HepG2 (cell line): ENCODE measurements at regions not wholly inside any gene's neighbourhood (a gene's known extent, or its start where the extent isn't known, plus 50 kb on each side); places are given as distances from the start of the nearest gene placed in this dataset.

ENCODE experiments used
- ATAC-seq: fragments of 200-7000 bp; cut with Tn5 transposase; 3 replicates; pipeline ENCODE4 v1.9.1; 2020; ENCODE audit warnings: mild to moderate bottlenecking, moderate library complexity
- BruUV-seq: library from RNA; stranded (reverse); fragments of 400-500 nt; replicated peaks from 2 replicates; lab custom pipeline; 2021; lab: Mats Ljungman, UMichigan
- CTCF ChIA-PET: fragments of 300-600 bp; formaldehyde crosslinking; extraction: SDS; loops from one replicate; lab custom pipeline; 2021; ENCODE audit warnings: low total read pairs, inconsistent platforms, low intra/inter-chr PET ratio; lab: Yijun Ruan, JAX
- POLR2A ChIA-PET: fragments of 350-600 bp; sonication (Branson Sonifier 250); formaldehyde crosslinking; loops from one replicate; lab custom pipeline; 2020; ENCODE audit warnings: antibody characterized with exemption, inconsistent platforms; lab: Yijun Ruan, JAX
- DNase-seq: peaks from one replicate; pipeline ENCODE4 v3.0.0-alpha.2; 2015; ENCODE audit warnings: low spot score
- FAIRE-seq: peaks from 3 replicates; lab custom pipeline; 2011; peaks lifted over from hg19 to GRCh38; lab: Jason Lieb, UNC
- H2AFZ ChIP-seq: one replicate; pipeline ENCODE4 v1.6.1; 2011; ENCODE audit warnings: low read length, inconsistent platforms
- H3K27ac ChIP-seq: fragments of 300-600 bp; 3 replicates; pipeline ENCODE4 v1.8.0; 2011; ENCODE audit warnings: mixed run types, mild to moderate bottlenecking, mixed read lengths, low read length, inconsistent platforms; ENCODE audit not compliant: insufficient read depth; ENCODE audit errors: extremely low read length
- H3K27me3 ChIP-seq, 2 experiments: fragments of 200-600 bp in 1 of 2; 2 replicates in 1 of 2; 3 replicates in 1 of 2; pipeline versions ENCODE4 v1.6.0 to v1.8.0; 2011; ENCODE audit warnings: low read length in 2 of 2, mild to moderate bottlenecking in 2 of 2, moderate library complexity in 2 of 2, inconsistent platforms in 1 of 2; ENCODE audit not compliant: insufficient read depth in 2 of 2, control insufficient read depth in 1 of 2
- H3K36me3 ChIP-seq, 2 experiments: fragments of 200-600 bp in 1 of 2; replicated peaks in 1 of 2; 2 replicates in 1 of 2; 3 replicates in 1 of 2; pipeline versions ENCODE4 v1.5.1 to v1.8.0; 2011; ENCODE audit warnings: low read length in 2 of 2, inconsistent platforms in 1 of 2; ENCODE audit not compliant: insufficient read depth in 2 of 2, control insufficient read depth in 1 of 2
- H3K4me1 ChIP-seq: 2 replicates; pipeline ENCODE4 v1.5.1; 2012; ENCODE audit warnings: low read length, inconsistent platforms; ENCODE audit not compliant: insufficient read depth
- H3K4me2 ChIP-seq: 2 replicates; pipeline ENCODE4 v1.6.0; 2011; ENCODE audit warnings: low read depth, low read length, inconsistent platforms
- H3K4me3 ChIP-seq, 3 experiments: fragments of 200-600 bp in 1 of 3; sonication (generic), shearing (Covaris generic) in 1 of 3; replicated peaks in 1 of 3; 2 replicates each; pipeline ENCODE4 v1.5.1; 2011 to 2016; ENCODE audit warnings: low read length in 3 of 3, inconsistent platforms in 2 of 3, low read depth in 2 of 3, mild to moderate bottlenecking in 2 of 3, control low read depth in 1 of 3, mixed read lengths in 1 of 3; ENCODE audit not compliant: insufficient read depth in 1 of 3
- H3K79me2 ChIP-seq: one replicate; pipeline ENCODE4 v1.6.1; 2011; ENCODE audit warnings: low read length, inconsistent platforms; ENCODE audit not compliant: insufficient read depth
- H3K9ac ChIP-seq: 2 replicates; pipeline ENCODE4 v1.6.0; 2011; ENCODE audit warnings: mild to moderate bottlenecking, low read depth, low read length, inconsistent platforms; ENCODE audit not compliant: insufficient read depth
- H3K9me3 ChIP-seq: 2 replicates; pipeline ENCODE4 v1.5.1; 2012; ENCODE audit warnings: mild to moderate bottlenecking, low read length
- H4K20me1 ChIP-seq: 2 replicates; pipeline ENCODE4 v1.6.0; 2011; ENCODE audit warnings: inconsistent platforms, mild to moderate bottlenecking, low read length, moderate library complexity; ENCODE audit not compliant: insufficient read depth
- NR2F1 ChIP-seq, 2 experiments: fragments of 450-650 bp in 1 of 2; formaldehyde crosslinking in 1 of 2; IDR thresholded peaks; 2 replicates each; pipeline versions ENCODE4 v1.5.0 to v1.6.1; 2016 to 2020; ENCODE audit warnings: mild to moderate bottlenecking in 1 of 2, missing compliant biosample characterization in 1 of 2, missing genetic modification reagents in 1 of 2, moderate library complexity in 1 of 2
- ONECUT2 ChIP-seq: sonication (generic); formaldehyde crosslinking; IDR thresholded peaks from 2 replicates; pipeline ENCODE4 v1.4.0; 2020; ENCODE audit warnings: missing genetic modification reagents
- ZNF256 ChIP-seq: sonication (generic); formaldehyde crosslinking; conservative IDR thresholded peaks from 2 replicates; pipeline ENCODE4 v1.4.0; 2020; ENCODE audit warnings: missing genetic modification reagents
- WGBS: methylation state at CpG from one replicate; pipeline ENCODE4 v1.1.6; 2017; ENCODE audit warnings: low lambda C conversion rate; 5-methylcytosine and 5-hydroxymethylcytosine counted together
- in situ Hi-C: cut with HindIII; loops from 2 replicates; pipeline ENCODE4 v1.10.0; 2017; ENCODE audit warnings: low pct_unique_long_range_greater_than_20kb; ENCODE audit not compliant: extremely low pct_ligation_motif_present
- intact Hi-C: fragments of 100-400 bp; cut with micrococcal nuclease; formaldehyde crosslinking; loops from one replicate; pipeline ENCODE4 v1.10.0; 2022; ENCODE audit not compliant: unreplicated experiment
- TF ChIP-seq, protein P1 (sequence below): sonication (generic); formaldehyde crosslinking; IDR thresholded peaks from 2 replicates; pipeline ENCODE4 v1.5.1; 2020; ENCODE audit warnings: missing genetic modification reagents, mild to moderate bottlenecking, borderline replicate concordance
- TF ChIP-seq, protein P2 (sequence below): sonication (generic); formaldehyde crosslinking; IDR thresholded peaks from 2 replicates; pipeline ENCODE4 v1.5.0; 2020; ENCODE audit warnings: mild to moderate bottlenecking, missing genetic modification reagents, borderline replicate concordance
- TF ChIP-seq, protein P3 (sequence below): sonication (generic); formaldehyde crosslinking; IDR thresholded peaks from 2 replicates; pipeline ENCODE4 v1.9.0; 2021; ENCODE audit warnings: mild to moderate bottlenecking, missing genetic modification reagents

DNA sequence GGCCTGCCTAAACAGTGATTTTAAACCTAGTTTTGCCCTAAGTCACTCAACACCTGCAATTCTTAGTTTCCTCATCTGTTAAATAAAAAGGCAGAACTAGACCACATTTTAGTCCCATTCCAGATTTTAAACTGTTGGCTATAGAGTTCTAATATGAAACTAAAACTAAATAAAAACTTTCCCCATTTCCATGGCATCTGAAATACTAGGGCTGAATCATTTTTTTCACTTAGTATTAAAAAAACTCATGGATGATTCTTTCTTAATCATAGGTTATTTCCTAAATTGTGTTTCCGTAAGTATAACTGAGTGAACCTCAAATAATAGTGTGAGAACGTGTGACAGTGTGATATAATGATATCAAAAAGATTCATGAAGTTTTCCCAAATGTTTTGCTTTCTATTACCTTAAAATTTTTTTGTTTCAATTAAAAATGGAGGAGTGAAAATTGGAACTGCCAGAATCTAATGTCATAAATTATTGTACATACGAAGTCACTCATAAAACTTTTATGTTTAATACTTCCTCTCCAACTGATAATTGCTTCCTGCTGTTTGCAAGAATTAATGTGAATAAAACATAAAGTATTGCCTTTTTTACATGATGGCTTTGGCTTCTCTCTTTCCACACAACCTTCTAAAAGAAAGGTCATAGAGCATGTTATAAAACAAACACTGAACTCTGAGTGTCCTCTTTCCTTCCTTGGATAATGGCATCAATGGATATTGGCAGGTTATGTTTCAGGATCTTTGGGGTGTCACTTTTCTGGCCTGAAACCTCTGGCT, 315.1 kb upstream of the MME start:
- no peaks in the 10 kb centered on the region for H3K9me3 ChIP-seq
- intact Hi-C loops (no loop called here), in situ Hi-C loops (loop anchor here (25.0 kb wide), 1 partner anchor 547 kb away; no protein-coding TSS in a partner anchor)
- no peak overlapping the region for H2AFZ ChIP-seq
- H3K79me2 ChIP-seq, result no peaks in the 10 kb centered on the region
- WGBS, result 10% methylated on average over 3 of the region's 3 CpGs
- no peaks in the 10 kb centered on the region for H4K20me1 ChIP-seq
- no peak overlapping the region for H3K4me2 ChIP-seq
- no peaks in the 10 kb centered on the region for H3K4me1 ChIP-seq
- BruUV-seq, result no TSS peak
- H3K27me3 ChIP-seq, result no peaks in the 10 kb centered on the region
- POLR2A ChIA-PET, result no interaction called here
- no peak overlapping the region for H3K9ac ChIP-seq
- ATAC-seq (no peak), DNase-seq (no peak), FAIRE-seq (no peak)
- CTCF ChIA-PET, result no interaction called here
- no peak overlapping the region for H3K4me3 ChIP-seq
- no peak overlapping the region for H3K27ac ChIP-seq
- H3K36me3 ChIP-seq, result no peaks in the 10 kb centered on the region
- TF ChIP-seq, protein P1, sequence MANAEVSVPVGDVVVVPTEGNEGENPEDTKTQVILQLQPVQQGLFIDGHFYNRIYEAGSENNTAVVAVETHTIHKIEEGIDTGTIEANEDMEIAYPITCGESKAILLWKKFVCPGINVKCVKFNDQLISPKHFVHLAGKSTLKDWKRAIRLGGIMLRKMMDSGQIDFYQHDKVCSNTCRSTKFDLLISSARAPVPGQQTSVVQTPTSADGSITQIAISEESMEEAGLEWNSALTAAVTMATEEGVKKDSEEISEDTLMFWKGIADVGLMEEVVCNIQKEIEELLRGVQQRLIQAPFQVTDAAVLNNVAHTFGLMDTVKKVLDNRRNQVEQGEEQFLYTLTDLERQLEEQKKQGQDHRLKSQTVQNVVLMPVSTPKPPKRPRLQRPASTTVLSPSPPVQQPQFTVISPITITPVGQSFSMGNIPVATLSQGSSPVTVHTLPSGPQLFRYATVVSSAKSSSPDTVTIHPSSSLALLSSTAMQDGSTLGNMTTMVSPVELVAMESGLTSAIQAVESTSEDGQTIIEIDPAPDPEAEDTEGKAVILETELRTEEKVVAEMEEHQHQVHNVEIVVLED (CRISPR knock-in tag), result no peak
- TF ChIP-seq, protein P2, sequence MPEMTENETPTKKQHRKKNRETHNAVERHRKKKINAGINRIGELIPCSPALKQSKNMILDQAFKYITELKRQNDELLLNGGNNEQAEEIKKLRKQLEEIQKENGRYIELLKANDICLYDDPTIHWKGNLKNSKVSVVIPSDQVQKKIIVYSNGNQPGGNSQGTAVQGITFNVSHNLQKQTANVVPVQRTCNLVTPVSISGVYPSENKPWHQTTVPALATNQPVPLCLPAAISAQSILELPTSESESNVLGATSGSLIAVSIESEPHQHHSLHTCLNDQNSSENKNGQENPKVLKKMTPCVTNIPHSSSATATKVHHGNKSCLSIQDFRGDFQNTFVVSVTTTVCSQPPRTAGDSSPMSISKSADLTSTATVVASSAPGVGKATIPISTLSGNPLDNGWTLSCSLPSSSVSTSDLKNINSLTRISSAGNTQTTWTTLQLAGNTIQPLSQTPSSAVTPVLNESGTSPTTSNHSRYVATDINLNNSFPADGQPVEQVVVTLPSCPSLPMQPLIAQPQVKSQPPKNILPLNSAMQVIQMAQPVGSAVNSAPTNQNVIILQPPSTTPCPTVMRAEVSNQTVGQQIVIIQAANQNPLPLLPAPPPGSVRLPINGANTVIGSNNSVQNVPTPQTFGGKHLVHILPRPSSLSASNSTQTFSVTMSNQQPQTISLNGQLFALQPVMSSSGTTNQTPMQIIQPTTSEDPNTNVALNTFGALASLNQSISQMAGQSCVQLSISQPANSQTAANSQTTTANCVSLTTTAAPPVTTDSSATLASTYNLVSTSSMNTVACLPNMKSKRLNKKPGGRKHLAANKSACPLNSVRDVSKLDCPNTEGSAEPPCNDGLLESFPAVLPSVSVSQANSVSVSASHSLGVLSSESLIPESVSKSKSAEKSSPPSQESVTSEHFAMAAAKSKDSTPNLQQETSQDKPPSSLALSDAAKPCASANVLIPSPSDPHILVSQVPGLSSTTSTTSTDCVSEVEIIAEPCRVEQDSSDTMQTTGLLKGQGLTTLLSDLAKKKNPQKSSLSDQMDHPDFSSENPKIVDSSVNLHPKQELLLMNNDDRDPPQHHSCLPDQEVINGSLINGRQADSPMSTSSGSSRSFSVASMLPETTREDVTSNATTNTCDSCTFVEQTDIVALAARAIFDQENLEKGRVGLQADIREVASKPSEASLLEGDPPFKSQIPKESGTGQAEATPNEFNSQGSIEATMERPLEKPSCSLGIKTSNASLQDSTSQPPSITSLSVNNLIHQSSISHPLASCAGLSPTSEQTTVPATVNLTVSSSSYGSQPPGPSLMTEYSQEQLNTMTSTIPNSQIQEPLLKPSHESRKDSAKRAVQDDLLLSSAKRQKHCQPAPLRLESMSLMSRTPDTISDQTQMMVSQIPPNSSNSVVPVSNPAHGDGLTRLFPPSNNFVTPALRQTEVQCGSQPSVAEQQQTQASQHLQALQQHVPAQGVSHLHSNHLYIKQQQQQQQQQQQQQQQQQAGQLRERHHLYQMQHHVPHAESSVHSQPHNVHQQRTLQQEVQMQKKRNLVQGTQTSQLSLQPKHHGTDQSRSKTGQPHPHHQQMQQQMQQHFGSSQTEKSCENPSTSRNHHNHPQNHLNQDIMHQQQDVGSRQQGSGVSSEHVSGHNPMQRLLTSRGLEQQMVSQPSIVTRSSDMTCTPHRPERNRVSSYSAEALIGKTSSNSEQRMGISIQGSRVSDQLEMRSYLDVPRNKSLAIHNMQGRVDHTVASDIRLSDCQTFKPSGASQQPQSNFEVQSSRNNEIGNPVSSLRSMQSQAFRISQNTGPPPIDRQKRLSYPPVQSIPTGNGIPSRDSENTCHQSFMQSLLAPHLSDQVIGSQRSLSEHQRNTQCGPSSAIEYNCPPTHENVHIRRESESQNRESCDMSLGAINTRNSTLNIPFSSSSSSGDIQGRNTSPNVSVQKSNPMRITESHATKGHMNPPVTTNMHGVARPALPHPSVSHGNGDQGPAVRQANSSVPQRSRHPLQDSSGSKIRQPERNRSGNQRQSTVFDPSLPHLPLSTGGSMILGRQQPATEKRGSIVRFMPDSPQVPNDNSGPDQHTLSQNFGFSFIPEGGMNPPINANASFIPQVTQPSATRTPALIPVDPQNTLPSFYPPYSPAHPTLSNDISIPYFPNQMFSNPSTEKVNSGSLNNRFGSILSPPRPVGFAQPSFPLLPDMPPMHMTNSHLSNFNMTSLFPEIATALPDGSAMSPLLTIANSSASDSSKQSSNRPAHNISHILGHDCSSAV (CRISPR knock-in tag), result no peak
- TF ChIP-seq ONECUT2 (CRISPR knock-in tag) (no peak), NR2F1 (CRISPR knock-in tag; IDR thresholded peaks at IDR 0.05) (no peak), ZNF256 (CRISPR knock-in tag) (no peak)
- TF ChIP-seq, protein P3, sequence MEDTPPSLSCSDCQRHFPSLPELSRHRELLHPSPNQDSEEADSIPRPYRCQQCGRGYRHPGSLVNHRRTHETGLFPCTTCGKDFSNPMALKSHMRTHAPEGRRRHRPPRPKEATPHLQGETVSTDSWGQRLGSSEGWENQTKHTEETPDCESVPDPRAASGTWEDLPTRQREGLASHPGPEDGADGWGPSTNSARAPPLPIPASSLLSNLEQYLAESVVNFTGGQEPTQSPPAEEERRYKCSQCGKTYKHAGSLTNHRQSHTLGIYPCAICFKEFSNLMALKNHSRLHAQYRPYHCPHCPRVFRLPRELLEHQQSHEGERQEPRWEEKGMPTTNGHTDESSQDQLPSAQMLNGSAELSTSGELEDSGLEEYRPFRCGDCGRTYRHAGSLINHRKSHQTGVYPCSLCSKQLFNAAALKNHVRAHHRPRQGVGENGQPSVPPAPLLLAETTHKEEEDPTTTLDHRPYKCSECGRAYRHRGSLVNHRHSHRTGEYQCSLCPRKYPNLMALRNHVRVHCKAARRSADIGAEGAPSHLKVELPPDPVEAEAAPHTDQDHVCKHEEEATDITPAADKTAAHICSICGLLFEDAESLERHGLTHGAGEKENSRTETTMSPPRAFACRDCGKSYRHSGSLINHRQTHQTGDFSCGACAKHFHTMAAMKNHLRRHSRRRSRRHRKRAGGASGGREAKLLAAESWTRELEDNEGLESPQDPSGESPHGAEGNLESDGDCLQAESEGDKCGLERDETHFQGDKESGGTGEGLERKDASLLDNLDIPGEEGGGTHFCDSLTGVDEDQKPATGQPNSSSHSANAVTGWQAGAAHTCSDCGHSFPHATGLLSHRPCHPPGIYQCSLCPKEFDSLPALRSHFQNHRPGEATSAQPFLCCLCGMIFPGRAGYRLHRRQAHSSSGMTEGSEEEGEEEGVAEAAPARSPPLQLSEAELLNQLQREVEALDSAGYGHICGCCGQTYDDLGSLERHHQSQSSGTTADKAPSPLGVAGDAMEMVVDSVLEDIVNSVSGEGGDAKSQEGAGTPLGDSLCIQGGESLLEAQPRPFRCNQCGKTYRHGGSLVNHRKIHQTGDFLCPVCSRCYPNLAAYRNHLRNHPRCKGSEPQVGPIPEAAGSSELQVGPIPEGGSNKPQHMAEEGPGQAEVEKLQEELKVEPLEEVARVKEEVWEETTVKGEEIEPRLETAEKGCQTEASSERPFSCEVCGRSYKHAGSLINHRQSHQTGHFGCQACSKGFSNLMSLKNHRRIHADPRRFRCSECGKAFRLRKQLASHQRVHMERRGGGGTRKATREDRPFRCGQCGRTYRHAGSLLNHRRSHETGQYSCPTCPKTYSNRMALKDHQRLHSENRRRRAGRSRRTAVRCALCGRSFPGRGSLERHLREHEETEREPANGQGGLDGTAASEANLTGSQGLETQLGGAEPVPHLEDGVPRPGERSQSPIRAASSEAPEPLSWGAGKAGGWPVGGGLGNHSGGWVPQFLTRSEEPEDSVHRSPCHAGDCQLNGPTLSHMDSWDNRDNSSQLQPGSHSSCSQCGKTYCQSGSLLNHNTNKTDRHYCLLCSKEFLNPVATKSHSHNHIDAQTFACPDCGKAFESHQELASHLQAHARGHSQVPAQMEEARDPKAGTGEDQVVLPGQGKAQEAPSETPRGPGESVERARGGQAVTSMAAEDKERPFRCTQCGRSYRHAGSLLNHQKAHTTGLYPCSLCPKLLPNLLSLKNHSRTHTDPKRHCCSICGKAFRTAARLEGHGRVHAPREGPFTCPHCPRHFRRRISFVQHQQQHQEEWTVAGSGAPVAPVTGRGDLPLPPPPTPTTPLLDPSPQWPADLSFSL, result no peak
